ENCODE measurements at regions not wholly inside any gene's neighbourhood (a gene's known extent, or its start where the extent isn't known, plus 50 kb on each side); places are given as distances from the start of the nearest gene placed in this dataset.

- POLR2A ChIA-PET, result no interaction called here
- CTCF ChIA-PET, result no interaction called here
These were observed 106.7 kb upstream of the NANOGP8 start for GRCh38 chr15:35191783-35192182.

More at GRCh38 chr15:35191783-35192182, 106.7 kb upstream of the NANOGP8 start:
- H3K79me2 ChIP-seq (ENCODE audit: control insufficient read depth, insufficient read depth, low read length), result no peaks in the 10 kb centered on the region
- TF ChIP-seq POLR2A (IDR thresholded peaks at IDR 0.05; ENCODE audit: low read depth, low read length) (no peak), JUN (IDR thresholded peaks at IDR 0.05; ENCODE audit: borderline replicate concordance, insufficient read depth, insufficient read length, low read depth) (no peak), MYC (IDR thresholded peaks at IDR 0.05; ENCODE audit: low read depth, low read length) (no peak), EZH2 (IDR thresholded peaks at IDR 0.05; ENCODE audit: borderline replicate concordance, low read depth, low read length, severe bottlenecking) (no peak), FOS (IDR thresholded peaks at IDR 0.05; ENCODE audit: borderline replicate concordance, insufficient read depth, low read length) (no peak), MAX (IDR thresholded peaks at IDR 0.05; ENCODE audit: insufficient read depth, insufficient read length) (no peak), CTCF (IDR thresholded peaks at IDR 0.05; ENCODE audit: extremely low read depth in 1 of 2, insufficient read depth in 1 of 2, low read depth in 1 of 2, low read length in 2 of 2) (no peak), GATA2 (IDR thresholded peaks at IDR 0.05; ENCODE audit: insufficient read depth, insufficient read length, low read depth, low read length) (no peak), POLR2AphosphoS5 (IDR thresholded peaks at IDR 0.05; ENCODE audit: insufficient read depth, low read depth, low read length) (no peak)
- H3K36me3 ChIP-seq (ENCODE audit: control insufficient read depth in 2 of 2, extremely low read depth in 1 of 2, insufficient read depth in 2 of 2, low read length in 2 of 2), result no peaks in the 10 kb centered on the region
- H4K20me1 ChIP-seq (replicated peaks; ENCODE audit: control insufficient read depth, extremely low read depth, insufficient read depth, low read length), result no peaks in the 10 kb centered on the region
- H3K4me2 ChIP-seq (ENCODE audit: insufficient read depth, low read length), result no peak overlapping the region
- BruUV-seq (replicated peaks), result no TSS peak
- no peaks in the 10 kb centered on the region for H3K4me1 ChIP-seq (ENCODE audit: control insufficient read depth, extremely low read depth, insufficient read depth, low read length)
- H3K9ac ChIP-seq (replicated peaks; ENCODE audit: extremely low read depth, insufficient read depth, low read length), result no peak overlapping the region
- H3K9me3 ChIP-seq (replicated peaks; ENCODE audit: control insufficient read depth, insufficient read depth, low read length), result no peaks in the 10 kb centered on the region
- no peak for DNase-seq (ENCODE audit: low read depth, low spot score)
- no peak overlapping the region for H2AFZ ChIP-seq (ENCODE audit: low read depth, low read length)
- peaks cover 0 to 2% of the 10 kb centered on the region in 2 experiments for H3K27me3 ChIP-seq (ENCODE audit: control insufficient read depth in 2 of 2, insufficient read depth in 2 of 2, low read length in 2 of 2)
- intact Hi-C loops (cut with micrococcal nuclease), result no loop called here
- no peak for FAIRE-seq
- dilution Hi-C loops (cut with MboI; ENCODE audit: extremely low pct_ligation_motif_present, low sequenced_read_pairs), result no loop called here
- H3K9me1 ChIP-seq (replicated peaks; ENCODE audit: control insufficient read depth, extremely low read depth, insufficient read depth, low read length), result no peaks in the 10 kb centered on the region
- H3K4me3 ChIP-seq (replicated peaks in 1 of 3; ENCODE audit: insufficient read depth in 1 of 3, low read depth in 1 of 3, low read length in 3 of 3), result no peak overlapping the region
- no peak overlapping the region for H3K27ac ChIP-seq (ENCODE audit: insufficient read depth, low read depth, low read length)

Data from endothelial cell of umbilical vein (primary cell).